ENCODE measurements at regions not wholly inside any gene's neighbourhood (a gene's known extent, or its start where the extent isn't known, plus 50 kb on each side); places are given as distances from the start of the nearest gene placed in this dataset.

GRCh38 chr2:120465012-120465700 is 119.2 kb downstream of the INHBB start:
- Histone ChIP-seq H3K36me3 (ENCODE audit: insufficient read depth, low read length) (no peaks in the 10 kb centered on the region), H3K4me3 (ENCODE audit: low read length) (no peak overlapping the region), H3K9me3 (ENCODE audit: control insufficient read depth in 1 of 2, insufficient read depth in 1 of 2, low read length in 2 of 2) (peaks cover 0 to 19% of the 10 kb centered on the region in 2 experiments), H3K27me3 (ENCODE audit: control insufficient read depth in 1 of 2, insufficient read depth in 2 of 2, low read length in 2 of 2) (peaks cover 0 to 3% of the 10 kb centered on the region in 2 experiments), H3K4me1 (ENCODE audit: insufficient read depth, low read length) (no peaks in the 10 kb centered on the region), H3K27ac (ENCODE audit: low read depth in 1 of 2, low read length in 2 of 2) (no peak overlapping the region)
- POLR2A ChIA-PET, result no interaction called here
- Mint-ChIP-seq H3K4me1 (ENCODE audit: low read depth) (no peaks in the 10 kb centered on the region), H3K27ac (no peak overlapping the region), H3K4me3 (no peak overlapping the region), H3K36me3 (ENCODE audit: low read depth) (no peaks in the 10 kb centered on the region), H3K9me3 (no peaks in the 10 kb centered on the region), H3K27me3 (peaks cover 4% of the 10 kb centered on the region)
- intact Hi-C loops (cut with DNase I, micrococcal nuclease), result no loop called here
- no peak for TF ChIP-seq CTCF (IDR thresholded peaks at IDR 0.05)
- CTCF ChIA-PET, result no interaction called here
- DNase-seq (no peak), ATAC-seq (ENCODE audit: poor library complexity) (no peak)

GRCh38 chr2:120465701-120465988 is 119.7 kb downstream of the INHBB start:
- ATAC-seq (ENCODE audit: poor library complexity) (no peak), DNase-seq (no peak)
- H3K4me1 ChIP-seq (ENCODE audit: insufficient read depth, low read length), result no peaks in the 10 kb centered on the region
- no peak for TF ChIP-seq CTCF (IDR thresholded peaks at IDR 0.05)
- no peak overlapping the region for H3K4me3 ChIP-seq (ENCODE audit: low read length)
- H3K27ac ChIP-seq (ENCODE audit: low read depth in 1 of 2, low read length in 2 of 2), result no peak overlapping the region
- H3K9me3 ChIP-seq (ENCODE audit: control insufficient read depth in 1 of 2, insufficient read depth in 1 of 2, low read length in 2 of 2), result peaks cover 0 to 19% of the 10 kb centered on the region in 2 experiments
- H3K4me3 Mint-ChIP-seq, result no peak overlapping the region
- H3K27me3 ChIP-seq (ENCODE audit: control insufficient read depth in 1 of 2, insufficient read depth in 2 of 2, low read length in 2 of 2), result peaks cover 0 to 3% of the 10 kb centered on the region in 2 experiments
- no peaks in the 10 kb centered on the region for H3K9me3 Mint-ChIP-seq
- H3K27ac Mint-ChIP-seq, result no peak overlapping the region
- H3K27me3 Mint-ChIP-seq, result peaks cover 4% of the 10 kb centered on the region
- no peaks in the 10 kb centered on the region for H3K36me3 ChIP-seq (ENCODE audit: insufficient read depth, low read length)
- intact Hi-C loops (cut with DNase I, micrococcal nuclease), result no loop called here
- H3K36me3 Mint-ChIP-seq (ENCODE audit: low read depth), result no peaks in the 10 kb centered on the region
- POLR2A ChIA-PET, result no interaction called here
- no peaks in the 10 kb centered on the region for H3K4me1 Mint-ChIP-seq (ENCODE audit: low read depth)
- CTCF ChIA-PET, result no interaction called here

- no peaks in the 10 kb centered on the region for H3K36me3 ChIP-seq (ENCODE audit: insufficient read depth, low read length)
- Mint-ChIP-seq H3K9me3 (no peaks in the 10 kb centered on the region), H3K4me1 (ENCODE audit: low read depth) (no peaks in the 10 kb centered on the region), H3K27ac (no peak overlapping the region), H3K36me3 (ENCODE audit: low read depth) (no peaks in the 10 kb centered on the region), H3K4me3 (no peak overlapping the region), H3K27me3 (peaks cover 4% of the 10 kb centered on the region)
- ATAC-seq (ENCODE audit: poor library complexity) (no peak), DNase-seq (no peak)
- ChIA-PET CTCF (no interaction called here), POLR2A (no interaction called here)
- H3K4me3 ChIP-seq (ENCODE audit: low read length), result no peak overlapping the region
- no peaks in the 10 kb centered on the region for H3K4me1 ChIP-seq (ENCODE audit: insufficient read depth, low read length)
- H3K27me3 ChIP-seq (ENCODE audit: control insufficient read depth in 1 of 2, insufficient read depth in 2 of 2, low read length in 2 of 2), result peaks cover 0 to 3% of the 10 kb centered on the region in 2 experiments
- intact Hi-C loops (cut with DNase I, micrococcal nuclease), result no loop called here
- no peak for TF ChIP-seq CTCF (IDR thresholded peaks at IDR 0.05)
- H3K9me3 ChIP-seq (ENCODE audit: control insufficient read depth in 1 of 2, insufficient read depth in 1 of 2, low read length in 2 of 2), result peaks cover 0 to 21% of the 10 kb centered on the region in 2 experiments
- no peak overlapping the region for H3K27ac ChIP-seq (ENCODE audit: low read depth in 1 of 2, low read length in 2 of 2)
These were observed 120.2 kb downstream of the INHBB start for GRCh38 chr2:120465989-120466703.
